Breast epithelium (tissue), 3 donors: ENCODE measurements at regions not wholly inside any gene's neighbourhood (a gene's known extent, or its start where the extent isn't known, plus 50 kb on each side); places are given as distances from the start of the nearest gene placed in this dataset.

Experiments used
- POLR2AphosphoS5 ChIP-seq, 3 donors: sonication (generic); formaldehyde crosslinking; IDR thresholded peaks; one replicate each; pipeline ENCODE4 v1.6.1; 2017; ENCODE audit warnings: antibody characterized with exemption in 3 of 3
- TF ChIP-seq, protein P1 (sequence below), 3 donors: fragments of 450-650 bp; IDR thresholded peaks; one replicate each; pipeline ENCODE4 v1.5.1; 2016 to 2017; ENCODE audit warnings: antibody characterized with exemption in 3 of 3, mild to moderate bottlenecking in 3 of 3, moderate library complexity in 3 of 3

GRCh38 chr3:102124282-102124681 is 275.0 kb downstream of the NFKBIZ start:
- TF ChIP-seq, protein P1, sequence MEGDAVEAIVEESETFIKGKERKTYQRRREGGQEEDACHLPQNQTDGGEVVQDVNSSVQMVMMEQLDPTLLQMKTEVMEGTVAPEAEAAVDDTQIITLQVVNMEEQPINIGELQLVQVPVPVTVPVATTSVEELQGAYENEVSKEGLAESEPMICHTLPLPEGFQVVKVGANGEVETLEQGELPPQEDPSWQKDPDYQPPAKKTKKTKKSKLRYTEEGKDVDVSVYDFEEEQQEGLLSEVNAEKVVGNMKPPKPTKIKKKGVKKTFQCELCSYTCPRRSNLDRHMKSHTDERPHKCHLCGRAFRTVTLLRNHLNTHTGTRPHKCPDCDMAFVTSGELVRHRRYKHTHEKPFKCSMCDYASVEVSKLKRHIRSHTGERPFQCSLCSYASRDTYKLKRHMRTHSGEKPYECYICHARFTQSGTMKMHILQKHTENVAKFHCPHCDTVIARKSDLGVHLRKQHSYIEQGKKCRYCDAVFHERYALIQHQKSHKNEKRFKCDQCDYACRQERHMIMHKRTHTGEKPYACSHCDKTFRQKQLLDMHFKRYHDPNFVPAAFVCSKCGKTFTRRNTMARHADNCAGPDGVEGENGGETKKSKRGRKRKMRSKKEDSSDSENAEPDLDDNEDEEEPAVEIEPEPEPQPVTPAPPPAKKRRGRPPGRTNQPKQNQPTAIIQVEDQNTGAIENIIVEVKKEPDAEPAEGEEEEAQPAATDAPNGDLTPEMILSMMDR (IDR thresholded peaks at IDR 0.05): no peak
- no peak for TF ChIP-seq POLR2AphosphoS5 (IDR thresholded peaks at IDR 0.05)
